Sigmoid colon (tissue), 6 donors: ENCODE measurements at regions not wholly inside any gene's neighbourhood (a gene's known extent, or its start where the extent isn't known, plus 50 kb on each side); places are given as distances from the start of the nearest gene placed in this dataset.

Experiments used
- DNase-seq: peaks from one replicate; pipeline ENCODE4 v3.0.0-alpha.2; 2019
- H3K27ac ChIP-seq, 4 donors: fragments of 200-600 bp; sonication (generic); one replicate each; pipeline ENCODE4 v1.5.1; 2016 to 2019; ENCODE audit warnings: mild to moderate bottlenecking in 1 of 4
- H3K27me3 ChIP-seq, 3 donors: fragments of 200-600 bp; sonication (generic); one replicate each; pipeline ENCODE4 v1.5.1; 2019; ENCODE audit warnings: mild to moderate bottlenecking in 1 of 3
- H3K36me3 ChIP-seq, 4 donors: fragments of 200-600 bp; sonication (generic); one replicate each; pipeline ENCODE4 v1.5.1; 2016 to 2019
- H3K4me1 ChIP-seq, 4 donors: fragments of 200-600 bp; sonication (generic); one replicate each; pipeline ENCODE4 v1.5.1; 2017 to 2019
- H3K4me3 ChIP-seq, 4 donors: fragments of 200-600 bp; sonication (generic); one replicate each; pipeline ENCODE4 v1.5.1; 2017 to 2019; ENCODE audit warnings: mild to moderate bottlenecking in 2 of 4, moderate library complexity in 1 of 4
- H3K9me3 ChIP-seq, 4 donors: fragments of 200-600 bp in 3 of 4; sonication (generic) in 3 of 4; one replicate each; pipeline versions ENCODE4 v1.5.1 to v1.6.1; 2013 to 2019
- CTCF ChIP-seq, 4 experiments: fragments of 450-650 bp in 3 of 4; fragments of 200-600 bp in 1 of 4; IDR thresholded peaks; one replicate each; pipeline ENCODE4 v1.5.1; 2016 to 2019; ENCODE audit warnings: antibody characterized with exemption in 4 of 4, mild to moderate bottlenecking in 3 of 4, moderate library complexity in 2 of 4
- EP300 ChIP-seq, 4 donors: sonication (generic); formaldehyde crosslinking; IDR thresholded peaks; one replicate each; pipeline ENCODE4 v1.6.1; 2017; ENCODE audit warnings: antibody characterized with exemption in 4 of 4
- POLR2A ChIP-seq, 2 donors: fragments of 450-650 bp; IDR thresholded peaks; one replicate each; pipeline ENCODE4 v1.6.1; 2016; ENCODE audit warnings: antibody characterized with exemption in 2 of 2, mild to moderate bottlenecking in 2 of 2, moderate library complexity in 2 of 2
- POLR2AphosphoS5 ChIP-seq, 4 donors: sonication (generic); formaldehyde crosslinking; IDR thresholded peaks; one replicate each; pipeline ENCODE4 v1.6.1; 2017; ENCODE audit warnings: antibody characterized with exemption in 4 of 4
- WGBS, 2 donors: extraction: QIAGEN DNeasy Blood & Tissue Kit; methylation state at CpG; one replicate each; pipeline ENCODE4 v1.1.7; 2013; 5-methylcytosine and 5-hydroxymethylcytosine counted together
- intact Hi-C: fragments of 100-400 bp; cut with DNase I; formaldehyde crosslinking; loops from one replicate; pipeline ENCODE4 v1.15.1; 2023
- donor health status: healthy with polysubstance abuse.
- donor health status: healthy.

GRCh38 chr13:73290844-73291243 lies 232.0 kb downstream of the KLF5 start:
- H3K36me3 ChIP-seq = no peaks in the 10 kb centered on the region
- H3K9me3 ChIP-seq = no peaks in the 10 kb centered on the region
- no peaks in the 10 kb centered on the region for H3K27me3 ChIP-seq
- no peak for DNase-seq
- H3K27ac ChIP-seq = no peak overlapping the region
- no peak for TF ChIP-seq POLR2AphosphoS5 (IDR thresholded peaks at IDR 0.05)
- TF ChIP-seq EP300 (IDR thresholded peaks at IDR 0.05) = no peak
- TF ChIP-seq CTCF (IDR thresholded peaks at IDR 0.05) = no peak
- no peak for TF ChIP-seq POLR2A (IDR thresholded peaks at IDR 0.05)
- H3K4me1 ChIP-seq = peaks cover 0 to 15% (median 7%) of the 10 kb centered on the region in 4 donors
- H3K4me3 ChIP-seq = no peak overlapping the region
- intact Hi-C loops = no loop called here
- WGBS, 2 donors = 82 to 85% methylated on average over 4 of the region's 4 CpGs

- no peaks in the 10 kb centered on the region for H3K27me3 ChIP-seq
- WGBS, 2 donors = 64 to 78% methylated on average over 6 of the region's 6 CpGs
- intact Hi-C loops = no loop called here
These were observed 229.8 kb downstream of the KLF5 start for GRCh38 chr13:73288596-73288995.

GRCh38 chr13:73287831-73288230 lies 229.0 kb downstream of the KLF5 start:
- TF ChIP-seq POLR2AphosphoS5 (IDR thresholded peaks at IDR 0.05) (no peak), POLR2A (IDR thresholded peaks at IDR 0.05) (no peak), CTCF (IDR thresholded peaks at IDR 0.05) (no peak), EP300 (IDR thresholded peaks at IDR 0.05) (no peak)
- H3K27ac ChIP-seq = no peak overlapping the region
- no peak overlapping the region for H3K4me3 ChIP-seq
- no peaks in the 10 kb centered on the region for H3K36me3 ChIP-seq
- peaks cover 0 to 15% (median 8%) of the 10 kb centered on the region in 4 donors for H3K4me1 ChIP-seq
- no peak for DNase-seq
- H3K9me3 ChIP-seq = no peaks in the 10 kb centered on the region
- H3K27me3 ChIP-seq = no peaks in the 10 kb centered on the region
- WGBS, 2 donors = 17 to 67% methylated on average over 3 of the region's 3 CpGs
- intact Hi-C loops = no loop called here

More at GRCh38 chr13:73288596-73288995, 229.8 kb downstream of the KLF5 start:
- no peaks in the 10 kb centered on the region for H3K9me3 ChIP-seq
- no peak for DNase-seq
- no peak overlapping the region for H3K27ac ChIP-seq
- H3K36me3 ChIP-seq = no peaks in the 10 kb centered on the region
- H3K4me3 ChIP-seq = no peak overlapping the region
- no peak for TF ChIP-seq POLR2AphosphoS5 (IDR thresholded peaks at IDR 0.05)
- no peak for TF ChIP-seq EP300 (IDR thresholded peaks at IDR 0.05)
- no peak for TF ChIP-seq POLR2A (IDR thresholded peaks at IDR 0.05)
- no peak for TF ChIP-seq CTCF (IDR thresholded peaks at IDR 0.05)
- peaks cover 0 to 15% (median 8%) of the 10 kb centered on the region in 4 donors for H3K4me1 ChIP-seq

GRCh38 chr13:73286942-73287620 lies 228.3 kb downstream of the KLF5 start:
- no peak for TF ChIP-seq POLR2A (IDR thresholded peaks at IDR 0.05)
- TF ChIP-seq POLR2AphosphoS5 (IDR thresholded peaks at IDR 0.05) = peak in 1 of 4 donors; percentile 27
- TF ChIP-seq EP300 (IDR thresholded peaks at IDR 0.05) = no peak
- TF ChIP-seq CTCF (IDR thresholded peaks at IDR 0.05) = no peak
- no peak overlapping the region for H3K27ac ChIP-seq

GRCh38 chr13:73286177-73286576 lies 227.4 kb downstream of the KLF5 start:
- WGBS, 2 donors = 91 to 94% methylated on average over 5 of the region's 5 CpGs

More at GRCh38 chr13:73286942-73287620, 228.3 kb downstream of the KLF5 start:
- Histone ChIP-seq H3K27me3 (no peaks in the 10 kb centered on the region), H3K4me1 (peaks cover 0 to 15% (median 8%) of the 10 kb centered on the region in 4 donors), H3K36me3 (no peaks in the 10 kb centered on the region), H3K9me3 (no peaks in the 10 kb centered on the region), H3K4me3 (no peak overlapping the region)
- intact Hi-C loops = no loop called here
- DNase-seq = no peak
- 19 to 64% methylated on average over 10 of the region's 10 CpGs for WGBS, 2 donors

More at GRCh38 chr13:73286177-73286576, 227.4 kb downstream of the KLF5 start:
- DNase-seq = no peak
- intact Hi-C loops = no loop called here
- TF ChIP-seq POLR2AphosphoS5 (IDR thresholded peaks at IDR 0.05) = no peak
- no peak for TF ChIP-seq CTCF (IDR thresholded peaks at IDR 0.05)
- no peak for TF ChIP-seq EP300 (IDR thresholded peaks at IDR 0.05)
- no peak for TF ChIP-seq POLR2A (IDR thresholded peaks at IDR 0.05)
- H3K4me3 ChIP-seq = no peak overlapping the region
- H3K27me3 ChIP-seq = no peaks in the 10 kb centered on the region
- H3K4me1 ChIP-seq = peaks cover 0 to 15% (median 8%) of the 10 kb centered on the region in 4 donors
- no peaks in the 10 kb centered on the region for H3K36me3 ChIP-seq
- no peaks in the 10 kb centered on the region for H3K9me3 ChIP-seq
- H3K27ac ChIP-seq = no peak overlapping the region
